HG03439 (cell line): ENCODE measurements at regions not wholly inside any gene's neighbourhood (a gene's known extent, or its start where the extent isn't known, plus 50 kb on each side); places are given as distances from the start of the nearest gene placed in this dataset.
"Not testable (repeated sequence)": the region's sequence is repeated elsewhere in the genome, so short reads cannot be mapped to it uniquely, and the experiment has no call there.

Experiments used
- ATAC-seq: cut with Tn5 transposase; IDR thresholded peaks from one replicate; pipeline ENCODE4 v1.9.1; 2021; ENCODE audit warnings: mild to moderate bottlenecking, moderate library complexity; ENCODE audit not compliant: unreplicated experiment

- no peak for ATAC-seq
Observed at GRCh38 chr4:66568431-66568830, 898.1 kb upstream of the EPHA5 start.

DNA sequence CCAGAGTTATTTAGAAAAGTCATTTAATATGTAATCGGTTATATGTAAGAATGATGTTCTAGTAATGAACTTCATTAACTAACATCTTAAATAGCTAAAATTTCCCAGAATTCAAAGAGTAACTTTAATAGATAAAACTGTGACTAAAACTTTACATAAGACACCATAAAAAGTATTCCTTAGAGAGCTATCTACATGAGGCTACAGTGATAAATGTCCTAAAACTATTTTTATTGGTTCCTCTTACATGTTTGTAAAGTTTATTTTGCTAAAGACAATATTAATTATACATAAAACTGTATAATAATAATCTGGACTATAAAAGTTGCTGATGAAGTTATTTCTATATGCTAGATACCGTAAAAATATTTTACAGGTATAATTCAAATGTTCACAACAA lies 897.7 kb upstream of the EPHA5 start:
- no peak for ATAC-seq

- ATAC-seq: no peak
Observed at GRCh38 chr4:66567551-66567950, 897.3 kb upstream of the EPHA5 start.

GRCh38 chr4:66565801-66566200 lies 895.5 kb upstream of the EPHA5 start:
- ATAC-seq: no peak

DNA sequence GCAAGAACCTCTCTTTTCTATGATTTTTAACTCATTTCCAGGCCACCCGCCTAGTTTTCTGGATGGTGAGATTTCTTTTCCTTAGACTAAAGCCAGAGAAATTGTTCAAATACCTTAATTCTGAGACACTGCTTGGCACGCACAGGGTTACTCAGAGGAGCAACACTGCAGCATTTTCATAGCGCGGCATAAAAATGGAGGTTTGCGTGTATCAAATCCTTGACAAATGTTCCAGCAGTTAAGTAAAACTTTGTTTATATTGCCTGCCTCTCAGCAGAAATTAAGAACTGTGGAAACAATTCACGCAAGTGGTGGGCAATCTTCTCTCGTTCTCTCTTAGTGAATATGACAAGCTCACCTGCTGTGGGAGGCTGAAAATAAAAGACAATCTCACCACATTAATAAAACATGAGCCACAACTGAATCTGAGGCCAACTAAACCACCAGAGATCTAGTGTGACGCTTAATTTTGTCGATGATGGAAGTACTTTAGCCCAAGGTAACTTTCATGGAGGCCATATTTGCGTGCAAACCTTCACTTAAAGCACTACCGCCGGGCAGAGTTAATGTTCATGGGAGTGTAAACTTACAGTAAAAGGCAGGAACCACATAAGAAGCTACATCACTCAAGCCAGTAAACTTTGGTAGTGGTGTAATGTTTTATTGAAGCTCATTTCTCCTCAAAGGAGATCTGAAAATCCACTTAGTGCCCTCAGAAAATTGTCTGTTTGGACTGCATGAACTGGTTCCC lies 894.8 kb upstream of the EPHA5 start:
- no peak for ATAC-seq

GRCh38 chr4:66562276-66562806 lies 892.1 kb upstream of the EPHA5 start:
- ATAC-seq: no peak

GRCh38 chr4:66561465-66562053 lies 891.3 kb upstream of the EPHA5 start:
- ATAC-seq: not testable (repeated sequence)

GRCh38 chr4:66558651-66559050 lies 888.4 kb upstream of the EPHA5 start:
- no peak for ATAC-seq

DNA sequence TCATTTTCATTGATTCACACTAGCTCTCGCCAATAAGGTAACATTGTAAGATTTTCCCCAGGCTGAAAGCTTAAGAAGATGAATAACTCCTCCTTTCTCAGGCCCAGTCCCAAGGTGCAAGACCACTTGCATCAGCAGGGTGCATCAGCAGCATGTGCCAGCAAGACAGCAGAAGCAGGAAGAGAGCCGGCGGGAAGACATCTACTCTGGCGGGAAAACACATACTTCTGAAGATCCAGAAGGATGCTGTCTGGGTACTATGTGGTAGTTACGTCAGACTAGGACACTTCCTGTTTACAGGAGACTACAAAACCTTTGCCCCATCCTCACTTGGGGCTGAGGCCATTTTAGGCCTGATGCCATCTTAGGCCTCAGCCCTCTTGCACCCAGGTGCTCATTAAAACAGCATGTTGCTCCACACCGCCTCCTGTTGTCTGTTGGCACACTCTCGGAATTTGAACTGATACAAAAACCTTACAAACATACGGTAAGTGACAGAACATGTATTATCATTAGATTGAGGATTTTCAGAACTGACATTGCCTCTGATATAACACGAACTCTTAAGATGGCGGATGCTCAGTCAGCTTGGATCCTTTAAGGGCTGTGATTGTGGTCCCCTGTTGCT lies 886.5 kb upstream of the EPHA5 start:
- ATAC-seq: no peak

DNA sequence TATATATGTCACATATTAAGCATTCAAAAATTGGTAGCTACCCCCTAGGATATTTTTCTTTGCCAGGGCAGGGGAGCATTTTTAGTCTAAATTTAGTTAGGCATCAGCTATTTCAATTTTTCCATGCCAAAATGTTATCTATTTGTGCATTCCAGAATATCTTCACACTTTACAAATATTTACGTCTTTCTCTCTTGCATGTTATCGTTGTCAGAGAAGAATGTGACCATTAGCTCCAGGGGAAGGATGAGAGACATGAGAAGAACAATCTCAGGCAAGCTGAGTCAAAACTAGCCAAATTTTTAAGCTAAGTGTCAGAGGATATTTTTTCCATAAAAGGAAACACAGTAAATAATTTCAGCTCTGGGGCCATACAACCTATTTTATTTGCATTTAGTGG lies 885.0 kb upstream of the EPHA5 start:
- no peak for ATAC-seq

- ATAC-seq: no peak
Observed at GRCh38 chr4:66554826-66555225, 884.5 kb upstream of the EPHA5 start.

GRCh38 chr4:66545301-66545700 lies 875.0 kb upstream of the EPHA5 start:
- not testable (repeated sequence) for ATAC-seq

GRCh38 chr4:66544281-66544680 lies 874.0 kb upstream of the EPHA5 start:
- no peak for ATAC-seq

DNA sequence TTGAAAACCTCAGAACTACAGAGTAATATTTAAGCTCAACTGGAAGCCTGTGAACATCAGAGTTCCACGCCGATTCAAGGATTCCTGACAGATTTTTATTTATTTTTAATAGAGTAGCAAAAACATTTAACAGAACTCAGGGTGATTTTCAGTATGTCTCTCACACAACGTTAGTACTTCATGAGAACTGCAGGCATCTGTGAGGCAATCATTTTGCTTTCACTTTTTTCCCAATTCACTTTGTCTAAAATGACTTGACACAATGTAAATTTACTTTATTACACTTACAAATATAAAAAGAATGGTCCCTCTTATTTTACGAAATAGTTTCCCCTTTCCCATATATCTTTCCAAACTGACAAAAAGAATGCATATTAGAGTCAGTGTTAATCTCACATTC lies 869.5 kb upstream of the EPHA5 start:
- ATAC-seq: no peak

DNA sequence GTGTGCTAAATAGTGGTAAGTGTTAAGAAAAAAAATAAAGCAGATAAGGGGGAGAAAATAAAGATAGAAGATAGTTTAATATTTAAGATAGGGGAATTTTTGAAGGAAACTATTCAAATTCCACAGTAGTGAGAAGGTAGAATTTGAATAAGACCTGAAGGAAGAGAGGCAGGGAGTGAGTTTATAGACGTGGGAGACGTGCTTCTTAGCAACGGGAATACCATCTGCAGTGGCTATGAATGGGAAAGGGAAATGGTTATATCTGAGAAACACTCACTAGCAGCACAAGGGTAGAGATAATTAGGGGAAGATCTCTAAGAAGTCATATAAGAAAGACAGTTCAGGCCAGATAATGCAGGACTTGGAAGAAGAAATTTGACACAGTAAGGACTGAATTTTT lies 854.5 kb upstream of the EPHA5 start:
- ATAC-seq: no peak

DNA sequence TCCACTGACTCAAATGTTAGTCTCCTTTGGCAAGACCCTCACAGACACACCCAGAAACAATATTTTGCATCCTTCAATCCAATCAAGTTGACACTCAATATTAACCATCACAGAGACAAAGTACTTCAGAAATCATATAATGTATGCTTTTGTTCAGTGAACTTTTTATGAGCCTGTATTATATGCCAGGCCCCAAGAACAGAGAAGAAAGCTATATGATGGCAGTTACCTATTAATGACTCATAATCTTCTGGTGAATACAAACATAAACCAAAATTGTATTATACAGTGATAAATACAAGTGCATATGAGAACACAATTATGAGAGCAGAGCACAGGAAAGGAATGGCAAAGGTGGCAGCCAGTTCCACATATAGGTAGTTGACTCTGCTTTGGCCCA lies 852.0 kb upstream of the EPHA5 start:
- no peak for ATAC-seq

- no peak for ATAC-seq
Observed at GRCh38 chr4:66516940-66517339, 846.7 kb upstream of the EPHA5 start.

DNA sequence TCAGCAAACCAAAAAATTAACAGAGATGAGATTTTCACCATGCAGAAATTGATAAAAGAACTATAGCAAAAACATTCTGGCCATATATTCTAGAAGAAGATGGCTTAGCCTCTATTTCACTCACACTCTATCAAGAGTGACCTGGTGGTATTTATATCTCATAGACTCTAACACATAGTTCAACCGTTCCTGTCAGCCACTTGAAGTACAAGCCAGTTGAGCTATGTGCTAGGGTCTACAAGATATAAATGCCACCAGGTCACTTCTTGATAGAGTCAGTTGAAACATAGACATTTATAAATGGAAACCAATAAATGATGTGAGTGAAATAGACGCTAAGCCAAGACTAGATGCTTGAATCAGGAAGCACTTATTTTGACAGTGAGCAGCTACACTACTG lies 836.7 kb upstream of the EPHA5 start:
- no peak for ATAC-seq

- ATAC-seq: no peak
Observed at GRCh38 chr4:66501997-66502396, 831.7 kb upstream of the EPHA5 start.

- no peak for ATAC-seq
Observed at GRCh38 chr4:66490729-66491128, 820.4 kb upstream of the EPHA5 start.

GRCh38 chr4:66489783-66490452 lies 819.6 kb upstream of the EPHA5 start:
- no peak for ATAC-seq

DNA sequence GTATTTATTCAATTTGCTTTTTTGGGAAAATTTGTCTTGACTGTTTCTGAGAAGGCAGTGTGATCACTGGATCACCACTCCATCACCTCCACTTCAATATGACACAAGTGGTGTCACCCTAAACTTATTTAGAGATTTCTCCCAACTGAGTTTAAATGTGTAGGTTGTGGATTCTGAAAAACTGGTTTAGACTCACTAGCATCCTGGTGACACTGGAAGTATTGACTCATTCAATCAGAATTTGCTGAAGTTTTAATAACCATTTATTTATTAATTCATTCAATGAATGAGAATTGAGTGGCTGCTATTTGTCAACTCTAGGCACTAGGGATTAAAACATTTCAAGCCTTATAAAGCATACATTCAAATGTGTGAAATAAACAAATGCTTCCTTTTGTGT lies 819.1 kb upstream of the EPHA5 start:
- ATAC-seq: no peak
